DND-41 (cell line): ENCODE measurements at regions not wholly inside any gene's neighbourhood (a gene's known extent, or its start where the extent isn't known, plus 50 kb on each side); places are given as distances from the start of the nearest gene placed in this dataset.
A peak's percentile ranks its signal among the peaks of the same experiment; 100 is the strongest.

Experiments
- EZH2 ChIP-seq: IDR thresholded peaks from 3 replicates; pipeline ENCODE4 v1.6.1; 2012; ENCODE audit warnings: borderline replicate concordance, low read depth, mild to moderate bottlenecking, moderate library complexity, low read length, inconsistent platforms; ENCODE audit not compliant: severe bottlenecking
- TF ChIP-seq, protein P1 (sequence below): IDR thresholded peaks from 2 replicates; pipeline ENCODE4 v1.5.1; 2012; ENCODE audit warnings: borderline replicate concordance, low read length, moderate library complexity, mild to moderate bottlenecking; ENCODE audit not compliant: poor library complexity, severe bottlenecking; ENCODE audit errors: extremely low read depth

DNA sequence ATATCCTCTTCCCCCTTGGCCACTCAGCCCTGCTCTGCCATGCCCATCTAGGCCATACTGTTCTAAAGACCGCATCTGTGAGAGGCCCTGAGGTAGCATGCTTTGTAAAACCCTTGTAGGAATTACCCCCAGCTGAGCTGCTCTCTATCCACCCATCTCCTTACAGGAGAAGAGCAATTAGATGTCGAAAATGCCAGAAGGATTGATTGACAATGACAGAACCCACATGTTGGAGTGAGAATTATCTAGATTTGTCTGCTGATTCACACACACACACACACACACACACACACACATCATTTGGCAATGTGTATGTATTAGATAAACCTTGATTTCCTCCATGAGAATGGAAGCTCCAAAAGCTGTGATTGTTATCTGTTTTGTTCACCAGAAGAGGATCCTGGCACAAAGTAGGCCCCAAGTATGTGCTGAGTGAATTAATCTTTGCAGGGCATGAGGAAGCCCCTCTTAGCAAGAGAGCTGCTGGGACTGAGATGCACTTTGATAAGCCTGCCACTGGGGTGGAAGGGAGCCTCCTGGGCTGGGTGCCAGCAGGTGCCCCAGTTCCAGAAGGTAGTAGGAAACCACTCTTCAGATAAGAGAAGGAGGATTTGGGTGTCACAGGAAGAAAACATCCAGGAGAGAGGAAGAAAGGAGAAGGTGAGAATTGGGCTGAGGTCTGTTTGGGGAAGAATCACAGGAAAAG, 187.5 kb upstream of the ADO start:
- TF ChIP-seq, protein P1, sequence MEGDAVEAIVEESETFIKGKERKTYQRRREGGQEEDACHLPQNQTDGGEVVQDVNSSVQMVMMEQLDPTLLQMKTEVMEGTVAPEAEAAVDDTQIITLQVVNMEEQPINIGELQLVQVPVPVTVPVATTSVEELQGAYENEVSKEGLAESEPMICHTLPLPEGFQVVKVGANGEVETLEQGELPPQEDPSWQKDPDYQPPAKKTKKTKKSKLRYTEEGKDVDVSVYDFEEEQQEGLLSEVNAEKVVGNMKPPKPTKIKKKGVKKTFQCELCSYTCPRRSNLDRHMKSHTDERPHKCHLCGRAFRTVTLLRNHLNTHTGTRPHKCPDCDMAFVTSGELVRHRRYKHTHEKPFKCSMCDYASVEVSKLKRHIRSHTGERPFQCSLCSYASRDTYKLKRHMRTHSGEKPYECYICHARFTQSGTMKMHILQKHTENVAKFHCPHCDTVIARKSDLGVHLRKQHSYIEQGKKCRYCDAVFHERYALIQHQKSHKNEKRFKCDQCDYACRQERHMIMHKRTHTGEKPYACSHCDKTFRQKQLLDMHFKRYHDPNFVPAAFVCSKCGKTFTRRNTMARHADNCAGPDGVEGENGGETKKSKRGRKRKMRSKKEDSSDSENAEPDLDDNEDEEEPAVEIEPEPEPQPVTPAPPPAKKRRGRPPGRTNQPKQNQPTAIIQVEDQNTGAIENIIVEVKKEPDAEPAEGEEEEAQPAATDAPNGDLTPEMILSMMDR, result peak; percentile 3
- no peak for TF ChIP-seq EZH2
